ENCODE measurements at regions not wholly inside any gene's neighbourhood (a gene's known extent, or its start where the extent isn't known, plus 50 kb on each side); places are given as distances from the start of the nearest gene placed in this dataset.

- TF ChIP-seq SIN3A (IDR thresholded peaks at IDR 0.05; ENCODE audit: borderline replicate concordance, insufficient read depth, low read depth, low read length) (no peak), REST (IDR thresholded peaks at IDR 0.05; ENCODE audit: insufficient read depth in 1 of 2, low read depth in 2 of 2, low read length in 1 of 2) (no peak)
- ChIA-PET CTCF (no interaction called here), POLR2A (no interaction called here)
- H3K27ac ChIP-seq (ENCODE audit: low read length), result no peak overlapping the region
- no peaks in the 10 kb centered on the region for H3K27me3 ChIP-seq (ENCODE audit: control insufficient read depth, insufficient read depth, low read length)
- no TSS peak for BruUV-seq (replicated peaks)
- no peaks in the 10 kb centered on the region for H3K4me1 ChIP-seq (ENCODE audit: control insufficient read depth, insufficient read depth, low read length)
- no peaks in the 10 kb centered on the region for H3K9me3 ChIP-seq (ENCODE audit: control insufficient read depth, insufficient read depth, low read depth, low read length)
- intact Hi-C loops (cut with micrococcal nuclease; ENCODE audit: unreplicated experiment) (no loop called here), in situ Hi-C loops (cut with HindIII; ENCODE audit: low pct_unique_long_range_greater_than_20kb, low sequenced_read_pairs) (no loop called here)
- H3K4me3 ChIP-seq (ENCODE audit: low read depth in 2 of 2, low read length in 2 of 2), result no peak overlapping the region
- DNase-seq (ENCODE audit: low read depth, low spot score), result no peak
- ATAC-seq, result no peak
- H3K36me3 ChIP-seq (ENCODE audit: control insufficient read depth, insufficient read depth, low read length), result no peaks in the 10 kb centered on the region
Measured at GRCh38 chr11:15765530-15765929, 590.8 kb downstream of the SOX6 start.

- TF ChIP-seq CTCF (IDR thresholded peaks at IDR 0.05), result no peak
- no peak for TF ChIP-seq TCF7L2 (IDR thresholded peaks at IDR 0.05; ENCODE audit: low read depth, low read length)
- no peak for TF ChIP-seq POLR2AphosphoS5 (IDR thresholded peaks at IDR 0.05; ENCODE audit: low read depth, low read length)
- TF ChIP-seq SIN3A (IDR thresholded peaks at IDR 0.05; ENCODE audit: borderline replicate concordance, insufficient read depth, low read depth, low read length), result no peak
- TF ChIP-seq REST (IDR thresholded peaks at IDR 0.05; ENCODE audit: insufficient read depth in 1 of 2, low read depth in 2 of 2, low read length in 1 of 2), result no peak
- intact Hi-C loops (cut with micrococcal nuclease; ENCODE audit: unreplicated experiment) (no loop called here), in situ Hi-C loops (cut with HindIII; ENCODE audit: low pct_unique_long_range_greater_than_20kb, low sequenced_read_pairs) (no loop called here)
- H3K4me1 ChIP-seq (ENCODE audit: control insufficient read depth, insufficient read depth, low read length), result no peaks in the 10 kb centered on the region
- no peaks in the 10 kb centered on the region for H3K9me3 ChIP-seq (ENCODE audit: control insufficient read depth, insufficient read depth, low read depth, low read length)
- no TSS peak for BruUV-seq (replicated peaks)
- ATAC-seq, result no peak
- CTCF ChIA-PET, result no interaction called here
- POLR2A ChIA-PET, result no interaction called here
- no peak overlapping the region for H3K27ac ChIP-seq (ENCODE audit: low read length)
- H3K27me3 ChIP-seq (ENCODE audit: control insufficient read depth, insufficient read depth, low read length), result no peaks in the 10 kb centered on the region
- H3K4me3 ChIP-seq (ENCODE audit: low read depth in 2 of 2, low read length in 2 of 2), result no peak overlapping the region
- H3K36me3 ChIP-seq (ENCODE audit: control insufficient read depth, insufficient read depth, low read length), result no peaks in the 10 kb centered on the region
- DNase-seq (ENCODE audit: low read depth, low spot score), result no peak
Measured at GRCh38 chr11:15768321-15768720, 588.0 kb downstream of the SOX6 start.

Measured in Panc1 (cell line).